GM23338 (cell line): ENCODE measurements at regions not wholly inside any gene's neighbourhood (a gene's known extent, or its start where the extent isn't known, plus 50 kb on each side); places are given as distances from the start of the nearest gene placed in this dataset.

ENCODE experiments used
- CREB1 ChIP-seq: fragments of 250-450 bp; sonication (Bioruptor Pico); IDR thresholded peaks from 2 replicates; pipeline ENCODE4 v1.5.0; 2020; ENCODE audit warnings: low read depth, mild to moderate bottlenecking, moderate library complexity
- CTCF ChIP-seq, 2 experiments: fragments of 200-600 bp in 1 of 2; sonication (generic) in 1 of 2; conservative IDR thresholded peaks; 2 replicates each; pipeline versions ENCODE4 v1.5.1 to v1.6.1; 2016 to 2017; ENCODE audit warnings: antibody characterized with exemption in 2 of 2, low read depth in 2 of 2, mild to moderate bottlenecking in 2 of 2, moderate library complexity in 1 of 2
- ETS1 ChIP-seq: IDR thresholded peaks from 2 replicates; pipeline ENCODE4 v1.6.1; 2016; ENCODE audit warnings: antibody characterized with exemption
- EZH2 ChIP-seq: fragments of 200-600 bp; sonication (generic); IDR thresholded peaks from one replicate; pipeline ENCODE4 v1.8.0; 2017; ENCODE audit warnings: antibody characterized with exemption, mild to moderate bottlenecking, low read depth; ENCODE audit not compliant: unreplicated experiment
- EZH2phosphoT487 ChIP-seq: fragments of 200-600 bp; sonication (generic); IDR thresholded peaks from one replicate; pipeline ENCODE4 v1.8.1; 2018; ENCODE audit warnings: antibody characterized with exemption; ENCODE audit not compliant: unreplicated experiment
- NANOG ChIP-seq: IDR thresholded peaks from 2 replicates; pipeline ENCODE4 v1.6.1; 2016; ENCODE audit warnings: antibody characterized with exemption, borderline replicate concordance
- POLR2AphosphoS5 ChIP-seq: IDR thresholded peaks from 2 replicates; pipeline ENCODE4 v1.6.1; 2016; ENCODE audit warnings: antibody characterized with exemption, low read depth
- REST ChIP-seq: IDR thresholded peaks from one replicate; pipeline ENCODE4 v1.6.1; 2018; ENCODE audit warnings: antibody characterized with exemption; ENCODE audit not compliant: unreplicated experiment
- ZNF114 ChIP-seq: fragments of 250-450 bp; sonication (Bioruptor Pico); IDR thresholded peaks from 2 replicates; pipeline ENCODE4 v1.5.0; 2020; ENCODE audit warnings: mild to moderate bottlenecking, moderate library complexity
- ZNF331 ChIP-seq: fragments of 250-450 bp; sonication (Bioruptor Pico); IDR thresholded peaks from 2 replicates; pipeline ENCODE4 v1.5.0; 2020; ENCODE audit warnings: low read depth, mild to moderate bottlenecking, moderate library complexity

- TF ChIP-seq CTCF (conservative IDR thresholded peaks at IDR 0.05; ENCODE audit: low read depth in 2 of 2) = no peak
- no peak for TF ChIP-seq NANOG
- no peak for TF ChIP-seq EZH2
- TF ChIP-seq EZH2phosphoT487 = no peak
- no peak for TF ChIP-seq REST
- no peak for TF ChIP-seq POLR2AphosphoS5
- TF ChIP-seq ZNF114 (CRISPR knock-in tag) = no peak
- TF ChIP-seq ETS1 = no peak
- TF ChIP-seq CREB1 (CRISPR knock-in tag) = no peak
- no peak for TF ChIP-seq ZNF331
Measured at GRCh38 chr5:43940562-43940961, 337.6 kb downstream of the NNT start.
